GM18870 (cell line): ENCODE measurements at regions not wholly inside any gene's neighbourhood (a gene's known extent, or its start where the extent isn't known, plus 50 kb on each side); places are given as distances from the start of the nearest gene placed in this dataset.
"Not testable (repeated sequence)": the region's sequence is repeated elsewhere in the genome, so short reads cannot be mapped to it uniquely, and the experiment has no call there.

Experiments used
- ATAC-seq: cut with Tn5 transposase; IDR thresholded peaks from one replicate; pipeline ENCODE4 v1.9.1; 2021; ENCODE audit warnings: moderate library complexity; ENCODE audit not compliant: unreplicated experiment

DNA sequence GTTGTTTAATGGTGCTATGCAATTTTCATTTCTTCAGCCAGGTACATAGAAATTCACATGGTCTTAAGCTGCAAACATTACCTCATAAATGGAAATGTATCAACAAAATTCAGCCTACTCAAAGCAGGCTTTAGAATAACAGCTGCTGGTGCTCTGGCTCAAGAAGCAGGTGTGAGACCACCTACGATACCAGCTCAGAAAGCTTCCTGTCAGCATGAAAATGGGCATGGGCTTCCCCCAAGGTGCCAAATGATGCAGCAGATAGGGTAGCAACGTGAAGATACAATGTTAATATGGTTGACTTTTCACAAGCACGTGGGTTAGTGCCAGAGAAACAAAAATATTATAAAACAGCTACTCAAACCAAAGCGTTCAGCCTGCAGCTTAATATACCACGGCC lies 343.4 kb upstream of the PRICKLE1 start:
- no peak for ATAC-seq

DNA sequence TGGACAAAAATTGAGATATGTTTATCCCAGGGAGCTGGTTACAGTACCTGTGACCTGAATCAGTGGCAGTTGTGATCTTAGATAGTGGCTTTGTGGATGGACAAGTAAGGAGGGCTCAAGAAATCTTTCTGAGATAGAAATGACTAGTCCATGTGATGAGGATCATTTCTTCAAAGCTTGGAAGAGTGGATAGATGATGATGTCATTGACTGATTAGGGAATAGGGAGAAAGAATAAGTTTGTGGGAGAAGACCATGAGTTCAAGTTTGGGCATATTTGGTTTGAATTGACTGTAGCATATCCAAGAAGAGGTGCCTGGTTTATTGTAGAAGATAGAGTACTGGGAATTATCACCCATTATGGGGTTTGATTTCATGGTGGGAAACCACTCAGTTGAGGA lies 336.7 kb upstream of the PRICKLE1 start:
- no peak for ATAC-seq

GRCh38 chr12:42924482-42924881 lies 334.9 kb upstream of the PRICKLE1 start:
- no peak for ATAC-seq

DNA sequence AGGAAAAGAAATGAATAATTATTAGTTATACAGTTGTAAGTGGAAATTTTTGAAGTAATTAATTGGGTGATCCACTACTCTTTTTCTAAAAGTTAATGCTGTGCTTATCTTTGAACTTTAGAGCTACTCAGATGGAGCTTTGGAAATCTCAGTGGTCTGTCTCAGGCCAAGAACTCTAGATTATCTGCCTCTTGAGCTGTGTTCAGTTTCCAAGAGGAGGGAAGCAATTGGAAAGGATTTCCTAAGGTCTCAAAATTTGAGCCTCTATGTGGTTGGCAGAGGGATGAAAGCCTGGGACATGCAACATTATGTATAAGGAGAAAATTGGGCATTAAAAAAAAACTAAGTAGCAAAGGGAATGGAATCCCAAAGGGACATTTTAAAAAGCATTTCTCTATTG lies 334.0 kb upstream of the PRICKLE1 start:
- no peak for ATAC-seq

GRCh38 chr12:42923156-42923555 lies 333.6 kb upstream of the PRICKLE1 start:
- ATAC-seq, result no peak

- no peak for ATAC-seq
These were observed 332.9 kb upstream of the PRICKLE1 start for GRCh38 chr12:42922505-42922850.

- ATAC-seq, result no peak
These were observed 332.4 kb upstream of the PRICKLE1 start for GRCh38 chr12:42921741-42922504.

DNA sequence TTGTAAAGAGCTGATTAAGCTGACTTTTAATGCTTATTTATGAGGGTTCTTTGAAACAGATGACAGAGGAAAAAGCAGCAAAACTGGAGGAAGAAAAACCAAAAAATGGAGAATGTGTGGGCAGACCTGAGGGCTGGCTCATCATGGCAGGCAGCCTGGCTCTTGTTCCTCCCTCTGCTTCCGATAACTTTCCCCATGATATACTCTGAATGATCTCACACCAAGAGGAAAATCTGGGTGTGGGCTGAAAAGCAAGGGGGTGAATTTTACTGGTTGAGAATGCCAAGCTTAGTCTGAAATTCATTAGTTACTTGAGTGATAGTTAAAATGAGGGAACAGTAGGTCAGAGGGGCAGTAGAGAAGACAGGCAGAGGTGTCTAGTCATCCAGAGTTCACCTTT lies 330.1 kb upstream of the PRICKLE1 start:
- no peak for ATAC-seq

GRCh38 chr12:42918443-42918842 lies 328.9 kb upstream of the PRICKLE1 start:
- ATAC-seq, result no peak

DNA sequence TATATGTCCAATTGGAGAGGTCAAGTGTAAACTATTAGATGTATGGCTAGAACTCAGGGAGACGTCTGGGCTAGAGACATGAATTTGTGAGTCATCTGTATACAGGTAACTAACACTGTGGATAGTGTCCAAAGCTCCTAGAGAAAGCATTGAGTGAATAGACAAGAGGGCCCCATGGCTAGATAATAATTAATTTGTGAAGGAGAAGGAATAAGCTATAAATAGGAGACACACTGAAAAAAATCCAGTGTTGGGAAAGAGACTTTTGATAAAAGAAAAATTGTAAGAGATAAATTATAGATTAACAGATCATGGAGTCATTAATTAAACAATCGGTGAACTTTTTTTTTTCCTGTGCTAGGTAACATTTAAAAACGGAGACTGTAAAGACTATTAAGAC lies 326.6 kb upstream of the PRICKLE1 start:
- ATAC-seq, result no peak

DNA sequence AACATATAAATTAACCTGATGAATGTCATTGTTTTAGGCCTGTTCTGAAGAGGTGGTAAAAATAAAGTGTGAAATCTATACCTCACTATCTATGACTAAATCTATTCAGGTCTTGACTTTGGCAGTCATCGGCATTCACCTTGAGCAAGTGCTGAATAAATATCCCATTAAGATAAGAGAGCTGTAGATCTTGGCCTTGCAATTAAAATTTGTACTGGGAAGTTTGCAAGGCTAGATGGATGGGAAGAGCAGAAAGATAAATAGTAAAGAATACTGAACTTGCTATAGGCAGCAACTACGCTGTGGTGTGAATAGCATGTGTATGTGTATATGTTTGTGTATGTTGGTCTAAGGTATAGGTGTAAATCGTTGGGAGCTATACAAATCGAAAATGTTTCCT lies 325.9 kb upstream of the PRICKLE1 start:
- ATAC-seq, result no peak

- ATAC-seq, result no peak
These were observed 322.8 kb upstream of the PRICKLE1 start for GRCh38 chr12:42912367-42912766.

DNA sequence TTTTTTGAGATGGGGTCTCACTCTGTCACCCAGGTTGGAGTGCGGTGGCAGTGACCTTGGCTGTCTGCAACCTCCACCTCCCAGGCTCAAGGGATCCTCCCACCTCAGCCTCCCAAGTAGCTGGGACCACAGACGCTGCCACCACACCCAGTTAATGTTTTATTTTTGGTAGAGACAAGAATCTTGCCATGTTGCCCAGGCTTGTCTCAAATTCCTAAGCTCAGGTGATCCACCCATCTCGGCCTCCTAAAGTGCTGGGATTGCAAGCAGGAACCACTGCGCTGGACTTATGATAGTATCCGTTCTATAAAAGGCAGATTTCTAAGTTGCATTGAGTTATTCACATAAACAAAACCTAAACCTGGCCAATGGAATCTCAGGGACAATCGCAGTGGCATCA lies 321.1 kb upstream of the PRICKLE1 start:
- ATAC-seq, result no peak

- no peak for ATAC-seq
These were observed 319.2 kb upstream of the PRICKLE1 start for GRCh38 chr12:42908712-42909111.

GRCh38 chr12:42906801-42907200 lies 317.3 kb upstream of the PRICKLE1 start:
- ATAC-seq, result not testable (repeated sequence)

GRCh38 chr12:42905419-42905705 lies 315.8 kb upstream of the PRICKLE1 start:
- no peak for ATAC-seq

DNA sequence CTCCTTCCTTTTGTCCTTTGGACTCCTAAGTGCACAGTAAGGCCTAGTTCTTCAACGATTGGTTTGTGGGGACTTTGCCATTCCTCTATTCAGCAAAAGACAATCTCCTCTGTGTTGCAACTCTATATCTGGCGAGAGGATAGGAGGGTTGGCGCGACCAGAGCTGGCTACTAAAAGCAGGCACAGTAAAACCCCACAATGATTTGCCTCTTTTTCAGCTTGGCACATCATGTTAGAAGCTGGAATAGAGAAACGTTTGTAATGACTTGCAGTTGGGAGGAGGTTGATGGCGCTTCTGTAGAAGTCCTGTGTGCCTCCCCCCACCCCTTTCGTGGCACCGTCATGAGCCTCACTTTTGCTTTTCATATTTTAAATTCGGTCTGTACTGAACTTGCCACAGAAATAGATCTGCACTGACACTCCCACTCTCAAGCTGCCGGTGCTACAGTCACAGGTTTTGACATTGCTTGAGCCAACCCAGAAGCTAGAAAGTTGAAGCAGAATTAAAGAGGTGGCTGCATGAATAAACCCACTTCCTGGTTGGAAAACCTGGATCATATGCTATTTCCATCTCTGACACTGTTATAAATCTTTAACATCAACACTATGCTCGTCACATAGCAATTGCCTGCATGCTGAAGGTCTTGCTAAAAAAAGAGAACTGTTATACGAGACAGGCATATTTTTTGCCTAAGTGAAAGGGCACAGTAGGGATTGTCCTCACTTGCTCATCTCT lies 315.3 kb upstream of the PRICKLE1 start:
- ATAC-seq, result no peak

DNA sequence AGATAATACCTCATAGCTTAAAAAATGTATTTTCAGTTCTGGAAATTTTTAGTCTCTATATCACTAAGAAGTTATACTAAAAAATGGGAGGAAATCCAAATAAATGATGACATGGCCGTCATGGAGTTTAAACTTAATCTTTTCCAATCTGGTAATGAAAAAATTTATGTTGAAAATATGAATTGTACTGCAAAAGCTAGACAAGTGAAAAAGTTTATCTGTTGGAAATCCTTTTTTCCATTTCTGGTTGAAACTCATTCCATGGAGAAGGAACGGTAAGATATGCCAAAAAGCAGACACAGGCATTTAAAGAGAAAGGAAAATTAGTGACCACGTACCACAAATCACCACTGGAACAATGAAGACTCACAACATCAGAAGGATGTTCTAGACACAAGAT lies 314.2 kb upstream of the PRICKLE1 start:
- no peak for ATAC-seq

DNA sequence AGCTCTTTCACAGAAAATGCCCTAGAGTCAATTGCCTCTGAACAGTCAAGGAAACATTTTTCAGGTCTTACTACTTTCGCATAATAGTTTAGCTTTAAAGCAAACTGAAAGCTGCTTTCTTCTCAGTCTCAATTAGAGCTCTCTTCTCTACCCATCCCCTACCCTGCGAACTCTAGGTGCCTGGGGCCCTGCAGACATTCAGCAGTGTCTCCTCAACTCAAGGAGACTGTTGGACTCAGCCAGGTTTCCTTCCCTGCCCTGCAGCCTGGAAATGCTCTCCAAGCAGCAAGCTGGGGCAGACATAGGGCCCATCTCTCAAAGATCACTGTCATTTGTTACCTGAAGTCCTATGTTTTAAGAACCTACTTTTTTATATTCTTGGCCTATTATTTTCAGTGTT lies 312.5 kb upstream of the PRICKLE1 start:
- no peak for ATAC-seq

DNA sequence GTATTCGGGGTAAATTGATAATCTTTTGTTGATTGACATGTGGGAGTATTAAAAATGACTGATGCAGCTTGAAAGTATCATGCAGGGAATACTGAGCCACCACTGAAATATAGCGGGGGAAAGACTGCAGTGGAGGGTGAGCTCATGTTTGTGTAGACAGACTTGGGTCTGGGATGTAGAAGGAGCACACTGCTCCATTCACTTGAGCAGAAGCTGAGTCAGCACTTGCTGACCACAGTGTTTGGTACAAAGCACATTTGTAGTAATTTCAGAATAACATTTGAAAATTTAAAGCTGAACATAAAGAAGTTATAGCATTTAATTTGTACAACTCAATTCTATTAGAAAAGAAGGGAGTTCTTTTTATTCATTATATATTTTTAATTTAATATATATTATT lies 304.3 kb upstream of the PRICKLE1 start:
- no peak for ATAC-seq

- no peak for ATAC-seq
These were observed 303.4 kb upstream of the PRICKLE1 start for GRCh38 chr12:42892702-42893551.

- no peak for ATAC-seq
These were observed 298.1 kb upstream of the PRICKLE1 start for GRCh38 chr12:42887657-42888056.
